ENCODE measurements at regions not wholly inside any gene's neighbourhood (a gene's known extent, or its start where the extent isn't known, plus 50 kb on each side); places are given as distances from the start of the nearest gene placed in this dataset.

DNA sequence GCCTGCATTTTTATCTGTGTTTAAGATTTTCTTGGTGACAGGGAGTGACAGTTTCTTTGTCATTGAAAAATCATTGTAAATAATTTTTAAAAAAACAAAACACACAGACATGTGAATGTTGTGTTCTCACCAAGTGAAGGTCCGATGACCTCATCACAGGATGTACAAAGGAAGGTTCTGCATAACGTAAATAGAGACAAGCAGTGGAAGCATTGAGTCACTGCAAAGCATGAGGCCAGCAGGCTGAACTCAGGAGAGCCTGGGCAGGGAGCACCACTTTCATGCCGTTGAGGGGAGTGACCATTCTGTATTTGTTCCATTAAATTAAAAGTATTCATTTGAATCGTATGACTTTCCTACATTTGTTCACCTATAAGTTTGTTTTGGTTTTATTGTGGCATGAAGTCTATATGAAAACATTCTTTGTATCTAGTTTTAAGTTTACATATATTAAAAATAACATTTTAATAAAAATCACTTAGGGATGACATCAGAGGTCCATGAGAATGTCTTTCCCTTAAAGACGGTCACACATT is 70.4 kb upstream of the TLE1 start:
- H3K27ac ChIP-seq = no peak overlapping the region

GRCh38 chr9:81767921-81768320 is 78.6 kb upstream of the TLE1 start:
- TF ChIP-seq ZFX (IDR thresholded peaks at IDR 0.05; ENCODE audit: borderline replicate concordance) = no peak
- TF ChIP-seq CTCF (IDR thresholded peaks at IDR 0.05) = no peak
- H3K27ac ChIP-seq = no peak overlapping the region

More for the DNA sequence above, 70.4 kb upstream of the TLE1 start:
- TF ChIP-seq CTCF (IDR thresholded peaks at IDR 0.05) (no peak), ZFX (IDR thresholded peaks at IDR 0.05; ENCODE audit: borderline replicate concordance) (no peak)

DNA sequence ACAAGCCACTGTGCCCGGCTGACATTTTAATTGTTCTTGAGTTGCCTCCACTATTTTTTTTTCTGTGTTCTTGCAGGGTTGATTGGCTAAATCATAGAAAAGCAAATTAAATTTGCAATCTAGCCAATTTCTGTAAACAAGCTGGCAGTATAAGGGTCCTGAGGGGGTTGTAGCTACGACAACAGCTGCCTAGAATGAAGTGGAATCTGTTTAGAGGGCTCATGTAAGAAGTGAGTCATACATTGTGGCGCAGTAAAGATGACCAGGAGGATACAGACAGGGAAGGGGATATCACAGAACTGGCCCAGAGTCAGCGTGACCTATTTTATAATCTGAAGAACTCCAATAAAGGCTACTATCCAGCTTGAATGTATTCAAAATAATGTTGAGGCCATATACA is 82.2 kb upstream of the TLE1 start:
- H3K27ac ChIP-seq = no peak overlapping the region
- TF ChIP-seq CTCF (IDR thresholded peaks at IDR 0.05) (no peak), ZFX (IDR thresholded peaks at IDR 0.05; ENCODE audit: borderline replicate concordance) (no peak)

DNA sequence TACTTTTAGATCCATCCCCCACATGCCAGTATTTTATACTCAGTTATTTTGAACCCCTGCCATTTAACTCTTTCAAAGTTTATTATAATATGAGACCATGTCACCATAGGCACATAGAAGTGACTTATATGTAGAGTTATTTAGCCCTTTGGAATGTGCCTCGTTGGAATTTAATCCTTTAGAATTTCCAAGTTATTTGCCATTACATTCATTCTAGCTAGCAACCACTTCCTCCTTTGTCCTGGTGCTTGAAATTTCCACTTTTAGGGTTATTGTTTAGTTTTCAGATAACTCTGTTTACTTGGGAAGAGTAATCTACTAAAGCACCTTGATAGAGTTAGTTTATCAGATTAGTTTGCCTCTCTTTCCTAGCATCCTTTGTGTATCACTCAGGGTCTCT is 82.8 kb upstream of the TLE1 start:
- no peak overlapping the region for H3K27ac ChIP-seq
- TF ChIP-seq CTCF (IDR thresholded peaks at IDR 0.05) = no peak
- no peak for TF ChIP-seq ZFX (IDR thresholded peaks at IDR 0.05; ENCODE audit: borderline replicate concordance)

- H3K27ac ChIP-seq = no peak overlapping the region
- TF ChIP-seq CTCF (IDR thresholded peaks at IDR 0.05) = no peak
Observed at GRCh38 chr9:81776390-81776789, 87.0 kb upstream of the TLE1 start.

DNA sequence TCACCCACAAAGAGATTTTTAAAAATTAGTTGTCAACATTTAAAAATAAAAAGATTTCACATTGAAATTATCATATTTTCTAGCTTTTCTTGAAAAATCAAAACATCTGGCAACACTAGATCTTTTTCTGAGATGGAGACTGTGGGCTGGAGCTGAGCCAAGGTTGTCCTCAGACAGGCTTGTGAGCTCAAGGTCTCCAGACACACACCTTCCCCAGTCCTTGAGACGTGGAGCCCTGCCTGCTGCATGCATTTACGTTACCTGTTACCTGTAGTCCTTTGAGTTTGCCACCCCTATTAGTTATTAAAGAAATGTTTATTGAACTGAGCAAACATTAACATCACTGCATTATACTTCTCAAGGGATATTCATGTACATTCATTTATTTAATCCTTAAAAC is 87.5 kb upstream of the TLE1 start:
- TF ChIP-seq ZFX (IDR thresholded peaks at IDR 0.05; ENCODE audit: borderline replicate concordance) (no peak), CTCF (IDR thresholded peaks at IDR 0.05) (no peak)
- H3K27ac ChIP-seq = no peak overlapping the region

DNA sequence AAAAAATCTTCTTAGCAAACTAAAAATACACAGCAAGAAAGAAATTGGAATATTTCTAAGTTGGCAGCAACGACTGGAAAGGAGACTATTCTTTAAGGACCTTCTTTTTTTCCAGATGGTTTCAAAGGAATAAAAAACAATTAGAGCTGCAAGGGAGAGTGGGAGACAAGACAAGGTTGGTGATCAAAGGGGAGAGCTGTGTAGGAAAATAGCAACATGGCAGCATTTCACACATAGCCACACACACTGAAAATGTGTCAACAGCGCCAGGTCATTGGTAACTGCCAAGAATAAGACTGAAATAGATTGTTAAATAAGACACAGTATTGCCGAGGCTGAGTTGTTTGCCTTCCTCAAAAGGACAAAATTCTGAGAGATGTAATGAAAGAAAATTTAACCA is 88.1 kb upstream of the TLE1 start:
- TF ChIP-seq CTCF (IDR thresholded peaks at IDR 0.05) = no peak
- TF ChIP-seq ZFX (IDR thresholded peaks at IDR 0.05; ENCODE audit: borderline replicate concordance) = no peak
- no peak overlapping the region for H3K27ac ChIP-seq

All from 22Rv1 (cell line).